ACHN (cell line): ENCODE measurements at regions not wholly inside any gene's neighbourhood (a gene's known extent, or its start where the extent isn't known, plus 50 kb on each side); places are given as distances from the start of the nearest gene placed in this dataset.
"Not testable (repeated sequence)": the region's sequence is repeated elsewhere in the genome, so short reads cannot be mapped to it uniquely, and the experiment has no call there.

Source experiments
- DNase-seq: peaks from one replicate; pipeline ENCODE4 v3.0.0-alpha.2; 2015
- in situ Hi-C: cut with HindIII; loops from 2 replicates; pipeline ENCODE4 v1.10.0; 2017; ENCODE audit warnings: low sequenced_read_pairs, low pct_ligation_motif_present, low pct_unique_long_range_greater_than_20kb

DNA sequence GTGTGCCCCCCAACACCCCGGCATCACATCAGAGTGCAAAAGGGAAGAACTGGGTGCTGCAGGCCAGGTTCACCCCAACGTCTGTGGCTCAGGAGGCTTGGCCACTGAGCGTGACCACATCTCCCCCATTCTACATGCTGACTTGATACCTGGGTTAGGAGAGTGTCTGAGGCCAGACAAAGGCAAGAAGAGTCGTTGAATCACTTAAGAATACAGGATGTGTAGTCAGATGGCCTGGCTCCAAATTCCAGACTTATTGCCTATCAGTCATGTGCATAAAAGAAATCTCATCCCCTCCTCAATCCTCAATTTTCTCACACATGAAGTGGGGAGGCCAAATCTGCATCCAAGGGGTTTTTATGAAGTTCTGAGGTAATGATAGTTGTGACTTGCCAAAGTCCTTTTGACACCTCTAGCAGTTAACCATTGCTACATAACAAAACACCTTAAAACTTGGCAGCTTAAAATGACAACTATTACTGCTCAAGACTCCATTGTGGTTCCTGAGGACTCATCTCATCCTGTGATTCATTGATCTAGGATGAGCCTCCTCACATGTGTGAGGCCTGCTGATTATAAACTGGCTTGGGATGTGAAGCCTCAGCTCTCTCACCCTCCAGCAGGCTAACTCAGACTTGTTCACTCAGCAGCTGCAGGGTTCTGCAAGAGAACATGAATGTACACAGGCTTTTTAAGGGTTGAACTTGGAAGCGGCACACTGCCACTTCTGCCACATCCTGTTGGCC is 138.8 kb upstream of the TLE3 start:
- DNase-seq = peak; percentile 6
- in situ Hi-C loops = no loop called here

DNA sequence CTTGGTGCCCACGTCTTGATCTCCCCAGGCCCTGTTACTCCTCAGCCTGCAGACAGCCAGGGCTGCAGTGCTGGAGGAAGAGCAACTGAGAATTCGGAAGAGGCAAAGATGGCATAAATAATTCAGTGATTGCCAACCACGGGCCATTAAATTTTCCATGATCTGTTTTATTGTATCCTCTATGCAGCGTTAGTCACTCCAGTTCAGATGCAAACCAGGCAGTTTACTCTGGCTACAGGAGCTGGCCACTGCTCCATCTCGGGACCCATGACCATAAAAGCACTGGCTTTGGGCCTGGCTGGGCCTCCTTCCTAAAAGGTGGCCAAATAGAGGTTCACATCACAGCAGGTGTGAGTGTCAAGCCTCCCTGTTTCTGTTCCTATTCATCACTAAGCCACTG is 137.6 kb upstream of the TLE3 start:
- in situ Hi-C loops = no loop called here
- DNase-seq = no peak

DNA sequence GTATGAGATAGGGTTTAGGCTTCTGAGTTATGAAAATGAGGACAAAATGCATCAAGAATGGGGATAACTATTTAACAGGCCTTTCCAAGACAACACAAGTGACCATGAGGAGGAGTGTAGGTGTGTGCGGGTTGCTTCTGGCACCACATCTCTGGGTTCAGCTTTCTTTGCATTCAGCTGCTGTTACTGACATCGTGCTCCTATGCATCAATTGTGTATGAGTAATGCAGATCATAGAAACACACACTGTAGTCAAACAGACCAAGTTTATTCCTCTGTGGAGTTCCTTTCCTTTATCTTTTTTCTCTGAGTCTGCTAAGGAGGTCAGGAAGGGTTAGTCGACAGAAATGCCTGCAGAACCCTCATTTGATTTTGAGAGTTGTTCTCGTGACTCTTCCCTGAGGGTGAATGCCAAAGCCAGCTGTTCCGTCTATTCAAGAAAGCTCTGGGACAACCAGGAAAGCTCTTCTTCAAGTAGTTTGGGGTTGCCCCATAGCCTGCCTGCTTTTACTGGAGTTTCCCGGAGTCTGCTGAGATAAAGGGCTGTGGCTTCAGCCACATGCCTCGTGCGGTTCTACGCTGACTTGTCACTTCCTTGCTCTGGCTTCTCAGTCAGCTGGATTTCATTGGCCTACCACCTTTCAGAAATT is 136.7 kb upstream of the TLE3 start:
- DNase-seq = no peak
- in situ Hi-C loops = no loop called here

DNA sequence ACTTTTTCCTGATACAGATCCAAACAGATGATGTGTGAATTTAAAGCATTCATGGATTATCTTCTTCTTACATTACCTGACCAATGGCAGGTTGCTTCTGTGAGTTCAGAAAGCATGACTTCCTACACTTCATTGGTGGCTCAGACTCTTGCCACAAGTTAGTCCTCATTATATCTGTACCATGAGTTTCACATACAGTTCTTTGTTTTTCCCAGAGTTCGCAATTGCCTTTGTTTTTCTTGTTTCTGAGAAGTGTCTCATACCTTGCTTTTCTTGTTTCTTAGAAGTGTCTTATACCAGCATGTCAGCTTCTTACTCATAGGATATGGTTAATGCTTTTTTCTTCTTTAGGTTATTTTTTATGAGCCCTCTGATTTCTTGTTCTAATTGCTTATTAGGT is 133.8 kb upstream of the TLE3 start:
- in situ Hi-C loops = no loop called here

DNA sequence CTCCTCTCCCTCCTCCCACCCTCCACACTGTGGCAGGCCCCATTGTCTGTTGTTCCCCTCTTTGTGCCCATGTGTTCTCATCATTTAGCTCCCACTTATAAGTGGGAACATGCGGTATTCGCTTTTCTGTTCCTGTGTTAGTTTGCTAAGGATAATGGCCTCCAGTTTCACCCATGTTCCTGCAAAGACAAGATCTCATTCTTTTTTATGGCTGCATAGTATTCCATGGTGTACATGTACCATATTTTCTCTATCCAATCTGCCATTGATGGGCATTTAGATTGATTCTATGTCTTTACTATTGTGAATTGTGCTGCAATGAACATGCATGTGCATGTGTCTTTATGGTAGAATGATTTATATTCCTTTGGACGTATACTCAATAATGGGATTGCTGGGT is 130.2 kb upstream of the TLE3 start:
- in situ Hi-C loops, DNase-seq: not testable (repeated sequence)

More for the DNA sequence above, 133.8 kb upstream of the TLE3 start:
- no peak for DNase-seq

DNA sequence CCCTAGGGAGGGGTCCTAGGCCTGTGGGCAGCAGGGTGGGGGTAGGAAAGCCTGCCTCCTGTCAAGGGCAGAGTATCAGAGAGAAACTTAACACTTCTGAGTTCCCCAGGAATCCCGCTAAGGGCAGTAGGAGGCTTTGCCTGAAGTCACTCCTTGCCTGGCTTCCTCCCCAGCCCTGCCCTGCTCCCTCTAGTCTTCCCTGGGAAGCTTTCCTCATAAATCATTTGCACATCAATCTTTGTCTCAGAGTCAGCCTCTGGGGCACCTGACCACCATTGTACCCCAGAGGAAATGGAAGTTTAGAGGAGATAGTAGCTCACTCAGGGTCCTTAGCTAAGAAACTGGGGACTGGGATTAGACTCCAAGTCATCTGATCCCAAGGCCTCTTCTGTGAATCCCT is 129.4 kb upstream of the TLE3 start:
- in situ Hi-C loops = no loop called here
- no peak for DNase-seq

DNA sequence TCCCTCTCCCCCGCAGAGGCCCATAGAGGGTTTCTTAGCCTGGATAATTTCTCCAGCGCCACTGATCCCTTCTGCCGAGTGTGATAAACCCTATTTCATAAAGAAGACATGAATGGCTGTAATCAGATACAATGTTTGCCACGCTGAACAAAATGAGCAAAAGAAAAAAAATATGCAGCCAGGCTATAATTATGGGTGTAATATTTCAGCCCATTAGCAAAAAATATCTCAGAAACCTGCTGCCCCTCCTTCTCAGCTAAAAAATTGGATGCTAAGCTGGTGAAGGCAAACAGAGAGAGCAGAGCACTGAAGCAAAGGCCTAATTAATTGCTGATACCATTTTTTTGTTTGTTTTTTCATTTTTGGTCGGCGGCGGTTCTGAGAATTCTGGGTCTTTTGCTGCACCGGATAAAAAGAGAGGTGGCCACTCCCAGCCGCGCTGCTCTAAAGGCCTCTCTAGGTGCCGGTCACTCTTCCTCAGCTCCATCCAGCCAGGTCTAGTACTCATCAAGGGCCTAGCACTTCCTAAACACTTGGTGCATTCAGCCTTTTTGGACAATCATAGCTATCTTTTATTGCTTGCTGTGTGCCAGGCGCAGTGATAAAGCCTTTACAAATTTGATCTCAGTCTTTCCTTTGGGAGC is 128.7 kb upstream of the TLE3 start:
- in situ Hi-C loops = no loop called here
- DNase-seq = no peak

DNA sequence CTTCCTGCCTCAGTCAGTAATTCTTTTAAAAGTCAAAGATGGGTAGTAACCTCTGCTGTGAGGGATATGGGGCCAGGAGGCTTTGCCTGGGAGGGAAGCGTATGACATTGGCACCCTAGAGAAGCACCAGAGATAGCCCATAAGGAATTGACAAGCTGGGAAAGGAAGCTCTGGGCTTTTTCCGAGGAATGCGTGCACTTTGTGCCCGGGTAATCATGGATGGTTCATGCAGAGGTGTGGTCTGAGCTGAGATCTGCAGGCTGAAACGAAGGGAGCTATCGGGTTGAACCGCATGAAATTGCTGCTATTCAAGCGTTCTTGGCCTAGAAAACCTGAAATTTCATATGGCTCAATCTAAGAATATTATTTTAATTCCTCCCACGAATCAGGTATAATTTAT is 127.7 kb upstream of the TLE3 start:
- in situ Hi-C loops = no loop called here

DNA sequence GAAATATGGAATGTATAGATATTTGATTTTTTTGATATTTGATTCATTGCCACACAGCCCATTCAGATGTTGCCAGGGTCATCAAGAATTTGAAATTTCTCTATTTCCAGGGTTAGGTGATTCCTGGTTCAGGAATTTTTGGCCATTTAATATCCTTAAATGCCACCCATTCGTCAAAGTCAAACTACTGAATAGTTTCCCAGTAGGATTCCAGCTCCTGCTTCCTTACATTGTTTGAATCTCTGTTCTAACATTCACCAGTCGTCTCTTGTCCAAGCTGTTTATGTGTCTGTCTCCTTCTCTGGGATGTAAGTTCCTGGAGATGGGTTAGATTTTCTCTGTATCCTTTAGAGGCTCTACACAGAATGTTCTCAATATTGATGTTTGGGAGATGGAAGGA is 124.9 kb upstream of the TLE3 start:
- no peak for DNase-seq
- in situ Hi-C loops = no loop called here

More for the DNA sequence above, 127.7 kb upstream of the TLE3 start:
- DNase-seq = no peak

DNA sequence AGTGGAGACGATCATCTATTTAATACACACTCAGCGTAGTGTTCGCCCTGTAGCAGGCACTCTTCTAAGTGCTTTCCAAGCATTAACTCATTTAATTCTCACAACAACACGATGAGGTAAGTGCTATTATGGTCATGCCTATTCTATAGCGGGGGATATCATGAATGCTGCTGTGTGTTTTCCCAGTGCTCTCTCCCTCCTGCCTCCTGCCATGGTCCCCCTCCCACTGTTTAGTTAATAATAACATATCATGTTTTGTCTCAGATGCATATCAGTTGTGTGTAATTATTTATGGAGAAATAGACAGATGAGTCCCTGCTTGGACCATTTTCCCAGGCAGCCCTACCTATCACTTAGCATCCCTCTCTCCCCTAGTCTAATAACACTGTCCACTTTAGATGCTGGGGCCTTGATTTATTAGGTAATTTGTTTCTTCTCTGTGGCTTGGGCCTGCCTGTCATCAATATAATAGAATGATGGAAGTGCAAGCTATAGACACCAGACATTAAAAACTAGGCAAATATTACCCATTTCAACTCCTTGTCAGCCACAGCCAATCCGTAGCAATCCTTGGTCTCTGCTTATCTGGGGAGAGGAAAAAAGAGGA is 122.9 kb upstream of the TLE3 start:
- no peak for DNase-seq
- in situ Hi-C loops = no loop called here

DNA sequence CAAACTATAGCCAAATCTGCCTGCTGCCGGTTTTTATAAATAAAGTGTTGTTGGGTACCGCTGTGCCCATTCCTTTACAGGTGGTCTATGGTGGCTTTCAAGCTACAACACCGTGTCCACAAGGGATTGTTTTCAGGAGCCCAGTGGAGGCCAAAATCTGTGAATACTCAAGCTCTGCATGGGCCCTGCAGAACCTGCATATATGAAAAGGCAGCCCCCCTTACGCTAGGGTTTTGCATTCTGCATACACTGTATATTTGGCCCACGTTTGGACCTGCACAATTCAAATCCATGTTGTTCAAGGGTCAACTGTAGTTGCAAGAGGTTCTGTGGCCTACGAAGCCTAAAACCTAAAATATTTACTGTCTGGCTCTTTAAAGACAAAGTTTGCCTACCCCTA is 122.2 kb upstream of the TLE3 start:
- in situ Hi-C loops = no loop called here
- no peak for DNase-seq

DNA sequence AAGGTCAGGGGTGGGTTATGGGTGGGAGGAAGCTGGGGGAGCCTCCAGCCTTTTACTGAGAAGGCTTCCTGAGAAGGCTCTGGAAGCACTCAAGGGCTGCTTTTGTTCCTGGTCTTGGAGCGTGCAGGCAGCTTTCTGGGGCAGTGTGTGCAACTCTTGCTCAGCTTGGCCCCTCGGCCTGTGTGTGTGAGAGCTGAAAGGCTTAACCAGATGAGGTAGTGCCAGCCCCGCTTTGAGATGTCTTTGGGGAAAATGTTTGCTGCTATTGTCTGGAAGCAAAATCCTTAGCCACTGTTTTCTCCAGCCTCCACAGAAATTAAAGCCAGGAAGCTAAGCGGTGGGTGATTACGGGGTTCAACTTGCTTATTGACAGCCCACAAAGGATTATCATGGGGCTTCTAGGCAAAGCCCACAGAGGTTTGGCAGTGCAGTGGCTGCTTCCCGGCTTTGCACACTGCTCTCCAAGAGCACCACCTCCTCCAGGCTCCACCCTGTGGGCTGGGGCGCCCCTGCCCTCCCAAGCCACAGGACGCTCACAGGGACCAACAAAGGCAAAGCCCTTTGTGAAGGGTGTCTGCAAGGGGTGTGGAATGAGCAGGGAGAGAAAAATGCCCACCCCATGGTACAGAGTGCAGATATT is 121.7 kb upstream of the TLE3 start:
- no peak for DNase-seq
- in situ Hi-C loops = no loop called here

DNA sequence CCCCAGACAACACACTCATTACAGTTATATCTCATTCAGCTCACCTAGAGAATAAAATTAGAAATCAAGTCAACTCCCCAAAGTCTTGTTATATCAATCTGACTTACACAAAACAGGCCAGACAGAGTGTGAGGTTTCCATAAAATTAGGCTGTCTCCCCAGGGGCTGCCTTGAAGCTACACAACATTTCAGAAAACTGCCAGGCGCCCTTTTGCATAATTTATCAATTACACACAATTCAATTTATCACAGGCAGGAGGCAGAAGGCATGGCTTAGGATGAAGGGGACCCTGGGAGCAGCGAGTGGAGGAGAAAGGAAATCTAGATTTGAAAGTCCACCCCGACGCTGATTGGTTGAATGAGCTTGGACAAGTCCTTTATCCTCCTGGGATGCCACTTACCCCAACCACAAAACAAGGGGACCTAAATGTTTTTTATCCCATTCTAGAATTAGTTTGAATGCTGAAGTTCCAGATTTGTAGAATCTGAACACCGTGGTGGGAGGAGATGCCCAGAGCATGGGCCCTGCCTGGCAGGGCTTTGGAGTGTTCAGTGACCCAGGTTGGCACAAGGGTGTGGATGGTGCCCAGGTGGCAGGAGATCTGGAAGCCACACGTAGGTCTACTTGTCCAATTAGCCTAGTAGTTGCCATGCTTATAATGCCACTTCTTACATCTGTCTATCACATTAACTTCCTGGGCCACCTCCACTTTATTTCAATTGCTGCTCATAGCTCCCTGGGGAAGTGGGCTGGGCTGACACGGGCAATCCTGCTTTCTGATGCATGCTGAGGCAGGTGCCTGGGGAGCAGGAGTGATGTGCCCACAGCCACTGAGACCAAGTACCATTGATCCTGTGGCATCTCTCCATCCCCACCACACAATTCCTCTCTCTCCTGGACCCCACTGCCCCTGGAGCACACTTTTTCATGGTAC is 119.8 kb upstream of the TLE3 start:
- no peak for DNase-seq
- in situ Hi-C loops = no loop called here

DNA sequence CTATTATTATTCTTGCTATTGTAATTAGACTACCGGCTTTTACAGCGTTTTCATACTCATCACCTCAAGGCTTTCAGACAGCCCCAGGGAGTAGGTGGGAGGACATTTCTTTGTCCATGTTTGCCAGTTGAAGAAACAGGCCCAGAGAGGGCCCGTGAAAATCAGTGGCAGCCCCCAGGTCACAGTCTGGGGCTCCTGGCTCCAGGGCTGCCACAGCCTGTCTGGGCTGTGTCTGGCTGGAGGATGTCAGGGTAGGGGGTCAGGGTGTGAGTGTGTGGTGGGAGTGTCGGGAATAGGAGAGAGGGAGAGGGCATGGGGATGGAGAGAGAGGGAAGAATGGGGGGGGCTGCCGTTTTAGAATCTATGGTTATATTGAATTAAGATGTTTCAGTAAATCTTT is 118.2 kb upstream of the TLE3 start:
- no peak for DNase-seq
- in situ Hi-C loops = no loop called here

DNA sequence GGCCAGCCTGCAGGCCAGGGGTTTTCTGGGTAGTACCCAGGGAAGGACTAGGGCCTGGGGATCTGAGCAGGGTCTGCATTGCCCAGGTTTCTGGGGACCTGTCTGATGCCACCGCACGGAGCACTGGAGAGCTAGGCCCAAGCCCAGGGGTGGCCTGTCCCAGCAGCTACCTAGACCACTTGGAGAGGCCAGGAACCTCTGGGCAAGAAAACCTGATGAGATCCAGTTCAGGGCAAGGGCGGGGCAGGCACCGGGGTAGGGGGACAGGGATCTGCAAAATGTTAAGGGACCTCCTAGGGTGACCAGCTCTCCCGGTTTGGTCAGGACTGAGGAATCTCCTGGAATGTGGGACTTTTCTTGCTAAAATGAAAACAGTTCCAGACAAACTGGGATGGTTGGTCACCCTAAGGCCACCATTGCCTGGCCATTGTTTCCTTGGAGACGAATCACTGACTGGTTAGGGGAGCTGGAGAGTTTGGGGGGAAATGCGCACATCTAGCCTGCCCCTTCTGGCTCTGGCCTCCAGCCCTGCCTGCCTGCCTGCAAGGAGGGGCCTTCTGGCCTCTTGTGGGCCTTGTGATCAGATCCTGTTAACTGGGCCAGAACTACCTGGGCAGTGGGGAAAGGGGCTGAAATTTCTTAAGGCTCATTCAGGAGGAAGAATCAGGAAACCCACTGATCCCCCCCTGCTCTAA is 117.4 kb upstream of the TLE3 start:
- no peak for DNase-seq
- in situ Hi-C loops = no loop called here

DNA sequence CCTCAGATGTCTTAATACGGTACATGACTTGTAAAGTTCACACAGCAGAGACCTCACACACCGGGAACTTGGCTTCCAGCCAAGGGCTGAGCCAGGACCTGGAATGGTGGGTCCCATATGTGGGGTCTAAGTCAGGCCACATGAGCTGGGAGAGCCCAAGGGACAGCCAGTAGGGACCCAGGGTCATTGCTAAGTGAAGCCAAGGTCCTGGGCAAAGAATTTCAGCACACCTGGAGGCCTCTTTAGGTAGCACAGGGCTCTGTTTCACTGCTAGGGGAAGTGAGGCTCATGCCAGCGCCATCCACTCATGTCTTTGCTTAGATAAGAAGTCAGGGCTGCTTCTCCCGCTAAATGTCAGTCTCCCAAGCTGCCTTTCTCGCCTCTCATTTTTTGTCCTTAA is 116.6 kb upstream of the TLE3 start:
- no peak for DNase-seq
- in situ Hi-C loops = no loop called here

DNA sequence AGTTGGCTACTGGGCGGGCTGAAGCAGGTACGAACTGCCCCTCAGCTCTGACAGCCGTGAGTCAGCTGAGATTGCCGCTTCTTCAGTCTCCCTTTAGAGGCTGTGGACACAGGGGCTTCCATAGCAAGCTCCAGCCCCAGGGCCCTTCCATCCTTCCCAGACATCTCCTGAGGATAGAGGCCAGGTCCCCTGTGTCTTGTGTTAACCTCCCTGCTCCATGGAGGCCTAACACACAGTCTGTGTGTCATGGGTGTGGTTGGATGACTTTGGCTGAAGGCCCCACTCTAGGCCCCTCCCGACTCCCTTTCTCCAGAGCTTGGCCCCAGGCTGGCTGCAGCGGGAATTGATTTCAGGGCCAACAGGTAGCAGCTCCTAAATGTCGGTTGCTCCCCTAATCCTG is 116.1 kb upstream of the TLE3 start:
- no peak for DNase-seq
- in situ Hi-C loops = no loop called here

DNA sequence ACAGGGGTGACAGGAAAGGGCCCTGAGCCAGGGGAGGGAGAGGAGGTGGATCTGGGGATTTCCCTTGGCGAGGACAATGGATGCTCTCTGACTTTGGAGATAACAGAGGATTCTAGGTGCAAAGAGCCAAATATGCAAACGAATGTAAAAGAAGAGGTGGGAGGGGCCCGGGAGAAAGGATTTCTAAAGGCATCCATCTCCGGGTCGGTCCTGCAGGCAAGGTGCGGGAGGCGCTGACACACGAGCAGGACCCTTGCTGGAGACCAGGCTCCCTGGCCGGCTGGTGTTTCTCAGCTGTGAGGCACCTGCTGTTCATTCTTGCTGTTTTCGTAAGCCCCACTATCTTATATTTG is 115.2 kb upstream of the TLE3 start:
- in situ Hi-C loops = no loop called here

More for the DNA sequence above, 115.2 kb upstream of the TLE3 start:
- no peak for DNase-seq
